ENCODE measurements at regions not wholly inside any gene's neighbourhood (a gene's known extent, or its start where the extent isn't known, plus 50 kb on each side); places are given as distances from the start of the nearest gene placed in this dataset.

DNA sequence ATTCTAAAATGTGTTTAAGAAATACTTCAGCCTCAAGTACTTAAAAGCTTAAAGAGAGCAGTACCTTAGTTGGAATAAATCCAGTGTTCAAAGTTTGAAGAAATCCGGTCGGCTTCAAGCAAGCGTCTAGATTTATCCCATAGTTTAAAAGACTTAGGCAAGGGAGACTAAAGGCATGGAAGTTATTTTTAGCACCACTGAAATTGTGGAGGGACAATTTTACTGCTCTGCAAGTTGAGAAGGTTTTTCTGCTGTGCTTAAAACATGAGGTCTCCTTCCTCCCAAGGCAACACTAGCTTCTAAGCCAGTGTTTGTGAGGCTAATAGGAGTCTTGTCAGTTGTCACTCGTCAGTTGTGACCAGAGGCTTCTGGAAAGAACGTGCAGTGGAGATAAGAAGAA is 183.5 kb downstream of the MSL3 start:
- Histone ChIP-seq H3K36me3 (no peaks in the 10 kb centered on the region), H3K4me3 (no peak overlapping the region), H3K9me3 (no peaks in the 10 kb centered on the region), H3K4me1 (replicated peaks) (no peaks in the 10 kb centered on the region), H3K27ac (no peak overlapping the region), H3K27me3 (replicated peaks; ENCODE audit: insufficient read depth) (no peaks in the 10 kb centered on the region)
- DNase-seq (ENCODE audit: low spot score), result no peak
- TF ChIP-seq POLR2AphosphoS5 (IDR thresholded peaks at IDR 0.05), result no peak
- TF ChIP-seq, protein P1, sequence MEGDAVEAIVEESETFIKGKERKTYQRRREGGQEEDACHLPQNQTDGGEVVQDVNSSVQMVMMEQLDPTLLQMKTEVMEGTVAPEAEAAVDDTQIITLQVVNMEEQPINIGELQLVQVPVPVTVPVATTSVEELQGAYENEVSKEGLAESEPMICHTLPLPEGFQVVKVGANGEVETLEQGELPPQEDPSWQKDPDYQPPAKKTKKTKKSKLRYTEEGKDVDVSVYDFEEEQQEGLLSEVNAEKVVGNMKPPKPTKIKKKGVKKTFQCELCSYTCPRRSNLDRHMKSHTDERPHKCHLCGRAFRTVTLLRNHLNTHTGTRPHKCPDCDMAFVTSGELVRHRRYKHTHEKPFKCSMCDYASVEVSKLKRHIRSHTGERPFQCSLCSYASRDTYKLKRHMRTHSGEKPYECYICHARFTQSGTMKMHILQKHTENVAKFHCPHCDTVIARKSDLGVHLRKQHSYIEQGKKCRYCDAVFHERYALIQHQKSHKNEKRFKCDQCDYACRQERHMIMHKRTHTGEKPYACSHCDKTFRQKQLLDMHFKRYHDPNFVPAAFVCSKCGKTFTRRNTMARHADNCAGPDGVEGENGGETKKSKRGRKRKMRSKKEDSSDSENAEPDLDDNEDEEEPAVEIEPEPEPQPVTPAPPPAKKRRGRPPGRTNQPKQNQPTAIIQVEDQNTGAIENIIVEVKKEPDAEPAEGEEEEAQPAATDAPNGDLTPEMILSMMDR (IDR thresholded peaks at IDR 0.05), result no peak
- no peak for TF ChIP-seq POLR2A (IDR thresholded peaks at IDR 0.05)
- WGBS, result 54% methylated on average over 5 of the region's 5 CpGs
- intact Hi-C loops (cut with DNase I), result no loop called here

DNA sequence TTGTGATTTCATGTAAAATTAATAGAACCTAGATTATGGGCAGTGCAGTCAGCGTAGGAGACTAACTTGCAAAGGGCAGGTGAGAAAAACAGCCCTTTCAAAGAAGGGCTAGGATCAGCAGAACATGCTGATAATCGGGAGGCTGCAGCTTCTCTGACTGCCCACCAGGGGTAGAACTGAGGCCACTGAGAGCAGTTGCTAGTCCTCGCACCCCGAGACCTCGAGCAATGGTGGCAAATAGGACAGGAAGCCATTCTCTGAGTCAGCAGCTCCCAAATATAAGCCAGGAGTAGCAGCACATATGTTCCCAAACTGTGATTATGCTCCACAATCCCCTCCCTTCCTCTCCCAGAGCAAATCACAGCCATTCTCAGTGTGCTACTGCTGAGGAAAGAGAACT is 186.5 kb downstream of the MSL3 start:
- intact Hi-C loops (cut with DNase I), result no loop called here
- no peak for DNase-seq (ENCODE audit: low spot score)
- H3K4me3 ChIP-seq, result no peak overlapping the region
- no peaks in the 10 kb centered on the region for H3K27me3 ChIP-seq (replicated peaks; ENCODE audit: insufficient read depth)
- no peaks in the 10 kb centered on the region for H3K36me3 ChIP-seq
- TF ChIP-seq POLR2AphosphoS5 (IDR thresholded peaks at IDR 0.05) (no peak), POLR2A (IDR thresholded peaks at IDR 0.05) (no peak)
- TF ChIP-seq, protein P1 (IDR thresholded peaks at IDR 0.05), result no peak
- no peaks in the 10 kb centered on the region for H3K9me3 ChIP-seq
- no peaks in the 10 kb centered on the region for H3K4me1 ChIP-seq (replicated peaks)
- WGBS, result 14% methylated on average over 5 of the region's 5 CpGs
- no peak overlapping the region for H3K27ac ChIP-seq

- Histone ChIP-seq H3K27me3 (replicated peaks; ENCODE audit: insufficient read depth) (no peaks in the 10 kb centered on the region), H3K4me1 (replicated peaks) (no peaks in the 10 kb centered on the region), H3K9me3 (no peaks in the 10 kb centered on the region), H3K4me3 (no peak overlapping the region), H3K27ac (no peak overlapping the region), H3K36me3 (no peaks in the 10 kb centered on the region)
- no peak for DNase-seq (ENCODE audit: low spot score)
- intact Hi-C loops (cut with DNase I), result no loop called here
- no peak for TF ChIP-seq POLR2A (IDR thresholded peaks at IDR 0.05)
- TF ChIP-seq, protein P1 (IDR thresholded peaks at IDR 0.05), result no peak
- 75% methylated on average over 1 of the region's 1 CpG for WGBS
Measured at GRCh38 chrX:11949291-11949690, 189.0 kb upstream of the FRMPD4 start.

GRCh38 chrX:11952176-11952720 is 186.0 kb upstream of the FRMPD4 start:
- no peaks in the 10 kb centered on the region for H3K9me3 ChIP-seq
- TF ChIP-seq, protein P1 (IDR thresholded peaks at IDR 0.05), result no peak
- TF ChIP-seq POLR2AphosphoS5 (IDR thresholded peaks at IDR 0.05) (no peak), POLR2A (IDR thresholded peaks at IDR 0.05) (no peak)
- DNase-seq (ENCODE audit: low spot score), result no peak
- no peaks in the 10 kb centered on the region for H3K36me3 ChIP-seq
- intact Hi-C loops (cut with DNase I), result no loop called here
- no peak overlapping the region for H3K27ac ChIP-seq
- no peaks in the 10 kb centered on the region for H3K27me3 ChIP-seq (replicated peaks; ENCODE audit: insufficient read depth)
- no peaks in the 10 kb centered on the region for H3K4me1 ChIP-seq (replicated peaks)
- no peak overlapping the region for H3K4me3 ChIP-seq
- 60% methylated on average over 4 of the region's 4 CpGs for WGBS

DNA sequence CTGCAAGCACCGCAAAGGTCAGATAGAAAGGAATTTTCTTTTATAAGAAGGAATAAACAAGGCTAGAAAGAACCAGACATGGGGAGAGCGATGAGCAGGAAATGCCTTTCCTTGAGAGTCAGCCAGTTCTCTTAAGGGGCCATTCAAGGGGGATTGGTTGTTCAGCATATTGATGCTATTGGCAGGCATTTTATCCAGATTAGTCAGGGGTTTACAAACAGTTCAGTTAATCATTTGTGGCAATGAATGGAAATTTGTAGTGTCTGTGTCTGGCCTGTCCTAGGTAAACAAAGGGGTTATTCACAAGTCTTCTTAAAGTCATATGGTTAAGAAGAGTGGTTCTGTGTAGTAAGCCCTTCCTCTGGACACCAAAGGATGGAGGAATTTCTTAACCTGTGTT is 184.7 kb upstream of the FRMPD4 start:
- TF ChIP-seq, protein P1 (IDR thresholded peaks at IDR 0.05), result no peak
- no peak for TF ChIP-seq POLR2A (IDR thresholded peaks at IDR 0.05)
- TF ChIP-seq POLR2AphosphoS5 (IDR thresholded peaks at IDR 0.05), result no peak
- Histone ChIP-seq H3K4me1 (replicated peaks) (no peaks in the 10 kb centered on the region), H3K9me3 (no peaks in the 10 kb centered on the region), H3K27me3 (replicated peaks; ENCODE audit: insufficient read depth) (no peaks in the 10 kb centered on the region), H3K27ac (no peak overlapping the region), H3K4me3 (no peak overlapping the region), H3K36me3 (no peaks in the 10 kb centered on the region)
- WGBS, result 69% methylated on average over 2 of the region's 2 CpGs
- no peak for DNase-seq (ENCODE audit: low spot score)
- intact Hi-C loops (cut with DNase I), result no loop called here
